D721Med (cell line): ENCODE measurements at regions not wholly inside any gene's neighbourhood (a gene's known extent, or its start where the extent isn't known, plus 50 kb on each side); places are given as distances from the start of the nearest gene placed in this dataset.

ENCODE experiments used
- DNase-seq: peaks from one replicate; pipeline ENCODE4 v3.0.0; 2011; ENCODE audit warnings: low spot score; ENCODE audit not compliant: insufficient read length
- FAIRE-seq: peaks from 2 replicates; lab custom pipeline; 2011; peaks lifted over from hg19 to GRCh38; lab: Jason Lieb, UNC
- CTCF ChIP-seq: IDR thresholded peaks from 2 replicates; pipeline ENCODE4 v1.5.1; 2012; ENCODE audit warnings: mild to moderate bottlenecking, control low read depth; ENCODE audit not compliant: insufficient read depth; ENCODE audit errors: missing control alignments

DNA sequence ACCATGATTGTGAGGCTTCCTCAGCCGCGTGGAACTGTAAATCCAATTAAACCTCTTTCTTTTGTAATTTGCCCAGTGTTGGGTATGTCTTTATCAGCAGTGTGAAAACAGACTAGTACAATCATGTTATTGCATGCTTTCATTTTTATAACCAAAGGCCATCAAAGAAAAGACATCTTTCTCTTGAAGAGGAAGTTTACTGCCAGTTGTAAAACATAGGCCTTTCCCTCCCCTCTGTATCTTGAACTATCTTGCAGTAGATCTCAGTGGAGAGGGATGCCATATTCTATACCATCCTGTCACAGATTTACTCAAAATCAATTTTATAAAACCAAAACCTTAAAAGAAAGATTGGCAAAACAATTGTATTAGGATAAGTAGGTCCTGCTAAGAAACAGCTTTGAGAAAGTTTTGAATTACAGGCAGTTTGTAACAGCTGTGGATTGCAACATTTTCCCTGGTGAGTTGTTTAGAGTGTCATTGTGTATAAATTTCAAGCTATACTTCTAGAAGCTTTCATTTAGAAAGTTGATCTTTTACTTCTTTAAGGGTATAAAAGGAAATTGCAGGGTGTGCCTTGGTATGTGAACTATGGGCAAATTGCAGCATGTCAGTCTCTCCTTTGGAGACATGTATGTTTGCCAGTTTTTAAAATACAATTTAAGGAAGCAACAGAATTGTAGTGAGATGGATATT lies 128.0 kb downstream of the ATP23 start:
- FAIRE-seq = no peak
- no peak for DNase-seq
- no peak for TF ChIP-seq CTCF

DNA sequence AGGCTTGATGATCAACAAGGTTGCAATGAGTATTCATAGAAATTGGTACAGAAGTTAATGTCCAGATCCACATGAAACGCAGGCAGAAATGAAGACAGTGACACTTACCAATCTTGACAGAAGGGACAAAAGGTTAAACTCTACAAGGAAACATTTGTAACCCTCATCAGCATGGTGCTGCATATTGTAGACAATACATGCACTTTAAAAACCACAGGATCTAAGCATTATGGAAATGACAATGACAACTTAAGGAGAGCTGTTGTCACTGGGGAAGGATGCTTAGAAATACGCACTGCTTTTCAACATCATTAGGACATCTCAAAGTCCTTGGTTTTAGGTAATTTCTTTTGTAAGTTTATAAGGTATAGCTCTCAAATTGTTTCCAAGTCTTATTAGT lies 130.6 kb downstream of the ATP23 start:
- FAIRE-seq (no peak), DNase-seq (no peak)
- TF ChIP-seq CTCF = no peak

DNA sequence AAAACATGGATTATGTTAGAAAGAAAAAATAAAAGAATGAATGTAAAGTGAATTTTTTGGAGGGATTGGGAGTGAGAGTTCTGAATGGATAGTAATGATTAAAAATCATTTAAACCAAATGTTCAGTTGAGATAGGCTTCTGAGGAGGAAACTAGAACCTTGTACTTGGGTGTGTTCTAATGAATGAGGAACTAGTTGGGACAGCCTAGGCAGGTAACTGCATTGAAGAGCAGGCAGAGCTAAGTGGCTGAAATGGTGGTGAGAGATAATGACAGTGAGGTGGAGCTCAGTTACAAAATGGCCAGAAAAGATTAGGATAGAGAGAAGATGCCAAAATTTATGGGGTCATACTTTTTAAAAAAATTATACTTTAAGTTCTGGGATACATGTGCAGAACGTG lies 132.9 kb downstream of the ATP23 start:
- no peak for FAIRE-seq
- no peak for DNase-seq

GRCh38 chr12:58079806-58080205 lies 138.4 kb downstream of the ATP23 start:
- DNase-seq = no peak
- no peak for TF ChIP-seq CTCF
- FAIRE-seq = no peak

More for the DNA sequence above, 132.9 kb downstream of the ATP23 start:
- no peak for TF ChIP-seq CTCF

DNA sequence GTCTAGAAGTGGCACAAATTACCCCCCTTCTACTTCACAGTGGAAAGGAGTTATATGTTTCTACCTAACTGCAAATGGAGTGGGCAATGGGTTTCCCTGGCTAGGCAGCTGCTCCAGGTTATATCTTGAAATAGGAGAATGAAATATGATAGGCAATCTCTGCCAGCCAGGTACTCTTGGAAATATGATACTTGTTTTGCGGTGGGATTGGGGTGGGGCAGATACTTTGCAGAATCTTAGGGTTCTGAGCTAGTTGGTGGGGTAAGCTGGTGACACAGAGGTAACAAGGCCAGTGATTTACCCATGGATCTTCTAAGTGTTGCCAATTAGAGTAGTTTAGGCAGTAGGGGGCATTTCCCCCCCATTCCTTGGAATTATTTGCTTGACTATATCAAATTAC lies 140.1 kb downstream of the ATP23 start:
- no peak for DNase-seq
- no peak for TF ChIP-seq CTCF
- FAIRE-seq = no peak

DNA sequence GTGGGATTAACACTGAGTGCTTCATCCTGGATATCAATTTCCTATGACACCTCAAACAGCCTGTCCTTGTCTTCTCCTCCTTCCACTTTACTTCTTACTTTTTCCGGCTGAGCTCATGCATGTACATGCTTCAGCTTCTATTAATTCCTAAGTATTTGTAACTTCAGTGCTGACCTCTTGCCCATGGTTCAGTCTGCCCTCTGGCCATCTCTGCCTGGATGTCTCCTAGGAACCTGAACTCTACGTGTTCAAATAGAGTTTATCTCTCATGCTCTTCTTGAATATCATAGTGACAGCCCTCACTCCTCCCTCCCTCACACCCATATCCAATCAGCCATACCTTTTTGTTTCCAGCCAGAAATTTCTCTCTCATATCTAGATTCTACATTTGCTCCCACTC lies 141.6 kb downstream of the ATP23 start:
- FAIRE-seq (no peak), DNase-seq (no peak)
- no peak for TF ChIP-seq CTCF

DNA sequence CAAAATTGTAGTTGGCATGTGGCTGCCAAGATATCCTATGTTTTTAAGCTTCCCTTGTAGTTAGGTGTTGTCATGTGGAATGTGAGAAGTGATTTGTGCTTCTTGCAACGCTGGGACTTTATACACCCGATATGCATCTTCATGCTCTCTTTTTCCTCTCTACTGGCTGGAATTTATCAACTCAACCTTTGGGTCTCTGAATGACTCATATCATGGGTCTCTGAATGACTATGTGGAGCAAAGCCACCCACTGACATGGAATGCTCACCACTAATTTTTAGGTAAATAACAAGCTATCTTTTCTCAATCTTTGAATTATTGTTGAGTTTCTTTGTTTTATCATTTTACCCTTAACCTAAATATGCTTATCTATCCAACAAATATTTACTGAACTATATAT lies 144.6 kb downstream of the ATP23 start:
- no peak for DNase-seq
- TF ChIP-seq CTCF = no peak
- no peak for FAIRE-seq
